Renal pelvis (tissue), 1 donor: ENCODE measurements at regions not wholly inside any gene's neighbourhood (a gene's known extent, or its start where the extent isn't known, plus 50 kb on each side); places are given as distances from the start of the nearest gene placed in this dataset.

Experiments used
- DNase-seq: peaks from one replicate; pipeline ENCODE4 v3.0.0-alpha.2; 2013

- DNase-seq: no peak
Observed at GRCh38 chr5:74288448-74289108, 351.9 kb downstream of the ENC1 start.

- no peak for DNase-seq
Observed at GRCh38 chr5:74288038-74288437, 352.5 kb downstream of the ENC1 start.

- no peak for DNase-seq
Observed at GRCh38 chr5:74286734-74287695, 353.5 kb downstream of the ENC1 start.

GRCh38 chr5:74285675-74286280 is 354.8 kb downstream of the ENC1 start:
- DNase-seq: no peak

GRCh38 chr5:74282490-74282889 is 358.0 kb downstream of the ENC1 start:
- no peak for DNase-seq

GRCh38 chr5:74281166-74281565 is 359.4 kb downstream of the ENC1 start:
- DNase-seq: no peak

GRCh38 chr5:74280306-74280705 is 360.2 kb downstream of the ENC1 start:
- no peak for DNase-seq

- DNase-seq: no peak
Observed at GRCh38 chr5:74279244-74279643, 361.3 kb downstream of the ENC1 start.

- DNase-seq: no peak
Observed at GRCh38 chr5:74277418-74277817, 363.1 kb downstream of the ENC1 start.

GRCh38 chr5:74275171-74275992 is 365.1 kb downstream of the ENC1 start:
- DNase-seq: peak; percentile 76

GRCh38 chr5:74274326-74274725 is 366.2 kb downstream of the ENC1 start:
- no peak for DNase-seq

GRCh38 chr5:74272831-74273451 is 367.6 kb downstream of the ENC1 start:
- DNase-seq: no peak

GRCh38 chr5:74272024-74272775 is 368.3 kb downstream of the ENC1 start:
- no peak for DNase-seq

- DNase-seq: no peak
Observed at GRCh38 chr5:74268297-74268696, 372.2 kb downstream of the ENC1 start.

- DNase-seq: no peak
Observed at GRCh38 chr5:74266836-74267235, 373.7 kb downstream of the ENC1 start.

- no peak for DNase-seq
Observed at GRCh38 chr5:74266132-74266531, 374.4 kb downstream of the ENC1 start.

- DNase-seq: no peak
Observed at GRCh38 chr5:74262544-74263207, 377.9 kb downstream of the ENC1 start.

- DNase-seq: no peak
Observed at GRCh38 chr5:74261866-74262265, 378.7 kb downstream of the ENC1 start.

- DNase-seq: no peak
Observed at GRCh38 chr5:74261421-74261820, 379.1 kb downstream of the ENC1 start.

GRCh38 chr5:74259572-74259971 is 381.0 kb downstream of the ENC1 start:
- DNase-seq: no peak
